ENCODE measurements at regions not wholly inside any gene's neighbourhood (a gene's known extent, or its start where the extent isn't known, plus 50 kb on each side); places are given as distances from the start of the nearest gene placed in this dataset.

- DNase-seq, result no peak
Observed at GRCh38 chr13:63436325-63436668, 2020.6 kb upstream of the PCDH20 start.

- DNase-seq, result no peak
Observed at GRCh38 chr13:63435667-63436324, 2020.1 kb upstream of the PCDH20 start.

- no peak for DNase-seq
Observed at GRCh38 chr13:63433546-63434150, 2018.0 kb upstream of the PCDH20 start.

DNA sequence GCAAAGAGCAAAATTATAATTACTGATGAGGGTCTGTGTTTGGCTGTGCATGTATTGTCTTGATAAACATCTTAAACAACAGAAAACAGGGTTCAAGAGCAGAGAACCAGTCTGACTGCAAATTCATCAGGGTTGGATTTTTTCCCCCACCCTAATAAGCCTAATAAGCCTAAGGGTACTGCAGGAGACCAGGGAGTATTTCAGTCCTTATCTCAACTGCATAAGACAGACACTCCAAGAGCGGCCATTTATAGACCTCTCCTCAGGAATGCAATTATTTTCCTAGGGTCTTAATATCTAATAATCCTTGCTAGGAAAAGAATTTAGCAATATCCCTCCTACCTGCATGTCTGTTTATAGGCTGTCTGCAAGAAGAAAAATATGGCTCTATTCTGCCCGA is 2011.5 kb upstream of the PCDH20 start:
- no peak for DNase-seq

GRCh38 chr13:63425131-63425530 is 2009.5 kb upstream of the PCDH20 start:
- DNase-seq, result no peak

DNA sequence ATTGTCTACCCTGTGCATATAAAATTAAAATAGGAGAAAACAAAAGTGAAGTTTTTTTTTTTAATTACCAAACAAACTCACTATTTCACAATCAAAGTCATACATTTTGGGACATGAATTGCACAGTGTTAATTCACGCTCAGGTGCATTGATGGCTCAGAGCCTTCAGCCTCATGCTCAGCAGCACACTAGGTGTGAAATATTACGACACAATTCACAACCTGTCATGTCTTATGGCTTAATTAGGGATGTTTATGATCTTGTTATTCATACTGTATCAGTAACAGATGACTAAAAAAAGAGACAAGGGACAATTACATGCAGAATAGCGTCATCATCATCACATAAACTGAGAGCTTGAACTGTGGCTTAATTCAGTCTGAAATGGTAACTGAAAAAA is 2005.5 kb upstream of the PCDH20 start:
- no peak for DNase-seq

DNA sequence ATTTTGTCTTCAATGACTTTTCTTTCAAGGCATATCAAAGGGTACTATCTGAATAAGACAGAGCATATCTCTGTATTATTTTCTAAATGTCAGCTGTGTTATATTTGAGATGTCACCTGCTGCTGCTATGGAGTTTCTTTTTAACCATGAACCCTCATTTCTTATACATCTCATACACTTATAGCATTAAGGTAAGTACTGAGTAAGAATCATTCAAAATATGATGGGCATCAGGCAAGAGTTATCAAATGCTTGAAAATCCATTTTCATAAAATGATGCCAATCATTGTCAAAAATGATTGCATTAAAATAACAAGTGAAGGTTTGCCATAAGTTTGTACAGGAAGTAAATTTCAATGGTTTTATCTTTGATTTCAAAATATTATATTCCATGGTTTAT is 2005.0 kb upstream of the PCDH20 start:
- DNase-seq, result no peak

DNA sequence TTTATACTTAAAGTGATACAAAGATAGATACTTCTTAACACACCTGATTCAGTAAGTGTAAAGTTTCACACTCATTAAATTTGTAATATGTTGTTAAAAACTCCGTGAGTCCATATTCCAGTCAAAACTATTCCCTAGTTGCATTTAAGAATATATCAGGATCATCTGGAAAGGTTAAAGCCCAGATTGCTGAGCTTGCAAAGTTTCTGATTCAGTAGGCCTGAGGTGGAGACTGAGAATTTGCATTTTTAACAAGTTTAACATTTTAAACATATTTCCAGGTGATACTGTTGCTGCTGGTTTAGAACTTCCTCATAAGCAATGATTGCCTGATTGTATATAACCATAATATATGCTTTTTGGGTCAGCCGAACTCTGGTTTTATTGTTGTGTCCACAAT is 1998.6 kb upstream of the PCDH20 start:
- DNase-seq, result no peak

- no peak for DNase-seq
Observed at GRCh38 chr13:63409791-63410351, 1994.2 kb upstream of the PCDH20 start.

DNA sequence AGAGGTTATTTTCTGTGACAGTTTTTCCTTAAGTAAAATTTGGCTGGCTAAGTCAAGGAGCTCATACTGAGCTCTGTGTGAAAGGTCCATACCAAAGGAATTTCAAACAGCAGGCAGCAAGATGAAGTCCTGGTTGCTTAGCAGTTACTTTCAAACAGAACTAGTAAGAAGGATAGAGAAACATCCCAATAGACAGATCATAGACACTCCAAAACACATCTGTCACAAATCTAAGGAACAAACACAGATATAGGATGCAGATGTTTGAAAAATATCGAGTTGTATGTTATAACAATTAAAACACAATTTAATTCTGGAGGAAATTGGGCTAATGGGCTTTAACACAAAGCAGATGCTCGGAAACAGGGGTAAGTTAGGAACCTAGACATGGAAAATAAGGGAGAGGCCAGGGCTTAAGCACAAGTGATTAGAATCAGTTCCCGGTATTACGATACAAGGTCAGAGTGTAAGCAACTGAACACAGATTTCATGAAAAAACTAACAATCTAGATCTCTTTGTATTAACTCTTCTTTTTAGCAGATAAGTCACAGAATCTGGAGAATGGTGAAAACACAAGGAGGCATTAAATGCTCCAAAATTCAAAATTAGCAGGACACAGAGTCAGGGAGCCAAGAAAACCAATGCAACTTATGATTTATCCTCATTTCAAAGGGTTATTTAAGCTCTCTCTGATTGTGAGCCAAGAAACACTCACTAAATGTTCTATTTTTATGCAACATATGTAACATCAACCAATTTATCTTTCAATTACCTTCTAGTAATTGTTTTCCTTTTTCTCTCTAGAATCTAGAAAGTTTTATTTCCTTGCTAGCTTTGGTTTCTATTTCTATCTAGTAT is 1992.9 kb upstream of the PCDH20 start:
- DNase-seq, result no peak

- DNase-seq, result no peak
Observed at GRCh38 chr13:63403733-63404132, 1988.1 kb upstream of the PCDH20 start.

DNA sequence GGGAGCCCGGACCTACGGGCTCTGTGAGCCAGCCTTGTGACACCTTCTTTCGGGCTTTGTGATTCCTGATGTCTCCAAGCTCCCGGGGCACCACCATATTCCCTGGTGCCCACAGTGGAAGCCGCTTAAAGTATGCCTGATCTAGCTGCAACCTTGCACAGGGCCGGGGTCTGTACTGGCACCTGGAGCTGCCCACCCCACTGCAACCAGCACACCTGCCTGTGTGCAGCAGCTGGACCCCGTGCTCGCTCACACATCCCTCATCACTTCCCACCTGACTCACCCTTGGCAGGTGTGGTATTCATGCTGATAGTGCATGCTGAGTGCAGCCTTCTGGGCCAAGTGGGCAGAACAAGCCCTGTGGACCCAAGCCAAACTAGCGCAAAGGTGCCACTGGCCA is 1981.1 kb upstream of the PCDH20 start:
- DNase-seq, result no peak

GRCh38 chr13:63393112-63393511 is 1977.5 kb upstream of the PCDH20 start:
- DNase-seq, result no peak

GRCh38 chr13:63389756-63390155 is 1974.1 kb upstream of the PCDH20 start:
- no peak for DNase-seq

GRCh38 chr13:63381078-63381859 is 1965.6 kb upstream of the PCDH20 start:
- DNase-seq, result no peak

GRCh38 chr13:63377986-63378385 is 1962.3 kb upstream of the PCDH20 start:
- DNase-seq, result no peak

GRCh38 chr13:63370101-63370500 is 1954.5 kb upstream of the PCDH20 start:
- no peak for DNase-seq

DNA sequence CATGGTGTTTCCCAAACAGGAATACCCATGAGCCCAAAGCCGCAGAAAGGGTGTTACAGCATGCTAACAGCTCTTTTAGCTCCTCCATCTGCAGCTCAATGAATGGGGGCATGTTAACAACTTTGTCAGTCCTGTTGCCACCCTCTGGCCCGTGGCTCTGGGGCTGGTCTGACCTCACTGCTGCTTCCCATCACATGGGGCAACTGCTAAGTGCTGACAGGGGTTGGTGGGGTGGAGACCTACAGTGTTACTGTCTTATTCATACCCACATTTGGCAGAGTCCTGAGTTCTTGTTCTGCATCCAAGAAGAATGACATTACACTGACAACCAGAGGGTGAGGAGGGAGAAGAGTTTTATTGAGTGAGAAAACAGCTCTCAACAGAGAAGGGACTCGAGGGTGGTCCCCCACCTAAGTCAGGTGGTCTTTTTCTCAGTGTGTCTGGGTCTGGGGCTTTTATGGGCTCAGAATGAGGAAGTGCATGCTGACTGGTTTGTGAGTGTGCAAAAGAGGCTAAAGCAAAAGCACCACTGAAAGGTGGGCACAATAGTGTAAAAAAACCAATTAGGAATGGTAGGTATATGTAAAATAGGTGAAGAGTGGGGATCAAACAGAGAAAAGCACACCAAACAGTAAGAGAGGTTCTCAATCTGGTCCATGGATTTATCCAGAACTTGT is 1952.0 kb upstream of the PCDH20 start:
- DNase-seq, result no peak

DNA sequence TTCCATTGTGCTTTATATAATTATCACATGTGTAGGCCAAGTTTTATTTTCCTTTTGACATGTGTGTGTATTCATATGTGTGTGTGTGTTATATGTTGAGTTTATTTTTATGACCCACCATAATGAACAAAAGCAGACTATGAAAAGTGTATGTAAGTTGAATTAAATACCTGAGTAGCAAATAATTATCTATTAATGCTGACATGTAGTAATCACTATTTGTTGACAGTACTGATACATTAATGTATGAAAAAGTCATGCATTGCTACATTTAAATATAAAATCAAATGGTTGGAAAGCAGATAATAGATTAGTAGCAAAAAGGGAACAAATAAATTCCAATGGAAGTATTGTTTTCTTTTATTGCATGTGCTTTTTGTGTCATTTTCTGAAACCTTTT is 1948.5 kb upstream of the PCDH20 start:
- no peak for DNase-seq

DNA sequence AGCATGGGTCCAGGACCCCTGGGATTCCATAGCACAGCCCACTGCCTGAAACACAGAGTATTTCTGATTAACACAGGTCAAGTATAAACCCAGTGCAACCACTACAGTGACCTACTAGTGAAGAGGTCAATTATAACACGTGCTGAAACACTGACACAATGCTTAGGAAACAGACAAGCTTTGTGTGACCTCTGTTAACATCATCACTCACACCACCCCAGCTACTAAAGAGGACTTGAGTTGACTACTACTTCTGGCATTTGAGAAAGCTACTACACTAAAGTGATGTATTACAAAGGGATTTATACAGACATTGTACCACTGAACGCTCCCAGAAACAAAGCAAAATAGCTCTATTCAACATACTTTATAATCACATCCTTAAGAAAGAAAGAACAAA is 1935.9 kb upstream of the PCDH20 start:
- DNase-seq, result no peak

- DNase-seq, result no peak
Observed at GRCh38 chr13:63351081-63351480, 1935.4 kb upstream of the PCDH20 start.

GRCh38 chr13:63345835-63346234 is 1930.2 kb upstream of the PCDH20 start:
- DNase-seq, result no peak

DNA sequence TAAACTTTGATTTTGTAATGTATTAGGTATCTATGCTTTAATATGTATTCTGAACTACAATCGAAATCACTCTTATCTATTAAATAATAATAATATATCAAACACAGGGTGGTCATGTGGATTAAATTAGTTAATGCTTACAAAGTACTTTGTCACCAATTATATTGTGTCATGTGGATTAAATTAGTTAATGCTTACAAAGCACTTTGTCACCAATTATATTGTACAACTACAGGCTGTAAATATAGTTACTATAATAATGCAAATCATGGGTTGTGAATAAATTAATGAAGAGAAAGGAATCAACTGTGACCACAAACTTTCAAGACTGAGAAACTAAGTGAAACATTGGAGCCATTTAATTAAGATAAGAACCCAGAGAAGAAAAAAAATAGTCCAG is 1929.1 kb upstream of the PCDH20 start:
- no peak for DNase-seq

Measured in stimulated activated CD4-positive, alpha-beta T cell treated with anti-CD3 and anti-CD28 coated beads, Interleukin-4, amount 100 ng/mL, for 24 hours (primary cell).